GM12878 (cell line): ENCODE measurements at regions not wholly inside any gene's neighbourhood (a gene's known extent, or its start where the extent isn't known, plus 50 kb on each side); places are given as distances from the start of the nearest gene placed in this dataset.

Source experiments
- ATAC-seq: fragments of 200-7000 bp; cut with Tn5 transposase; 3 replicates; pipeline ENCODE4 v1.9.1; 2020; ENCODE audit warnings: mild to moderate bottlenecking, moderate library complexity
- BruUV-seq: library from RNA; stranded (reverse); fragments of 400-500 nt; replicated peaks from 2 replicates; lab custom pipeline; 2021; lab: Mats Ljungman, UMichigan
- CTCF ChIA-PET: fragments of 300-600 bp; sonication (Branson Sonifier 250); formaldehyde crosslinking; extraction: SDS; loops from one replicate; lab custom pipeline; 2021; ENCODE audit warnings: inconsistent platforms; lab: Yijun Ruan, JAX
- POLR2A ChIA-PET: fragments of 350-600 bp; formaldehyde crosslinking; extraction: SDS; loops from one replicate; lab custom pipeline; 2021; ENCODE audit warnings: inconsistent platforms; lab: Charles Lee
- RAD21 ChIA-PET: fragments of 300-600 bp; sonication (Branson Sonifier 250); formaldehyde crosslinking; loops from one replicate; lab custom pipeline; 2023; ENCODE audit warnings: antibody characterized with exemption; ENCODE audit not compliant: unreplicated experiment; lab: Charles Lee
- SMC1A ChIA-PET: fragments of 300-600 bp; sonication (Branson Sonifier 250); formaldehyde crosslinking; loops from one replicate; lab custom pipeline; 2023; ENCODE audit not compliant: unreplicated experiment, uncharacterized antibody; lab: Charles Lee
- DNase-seq: peaks from one replicate; pipeline ENCODE4 v3.0.0-alpha.2; 2011; ENCODE audit warnings: low read depth, low spot score
- FAIRE-seq: peaks from 3 replicates; lab custom pipeline; 2011; peaks lifted over from hg19 to GRCh38; lab: Jason Lieb, UNC
- H2AFZ ChIP-seq: 2 replicates; pipeline ENCODE4 v1.6.0; 2011; ENCODE audit warnings: low read depth, low read length, control low read depth; ENCODE audit not compliant: control insufficient read depth
- H3K27ac ChIP-seq: 2 replicates; pipeline ENCODE4 v1.5.1; 2011; ENCODE audit warnings: control low read depth; ENCODE audit not compliant: control insufficient read depth, insufficient read depth
- H3K27me3 ChIP-seq, 2 experiments: replicated peaks in 1 of 2; 2 replicates each; pipeline versions ENCODE4 v1.6.0 to v1.6.1; 2011; ENCODE audit warnings: low read length in 1 of 2; ENCODE audit not compliant: control insufficient read depth in 2 of 2, insufficient read depth in 2 of 2
- H3K36me3 ChIP-seq, 2 experiments: 2 replicates each; pipeline ENCODE4 v1.5.1; 2011; ENCODE audit warnings: low read length in 1 of 2; ENCODE audit not compliant: control insufficient read depth in 2 of 2, insufficient read depth in 2 of 2
- H3K4me1 ChIP-seq: 2 replicates; pipeline ENCODE4 v1.6.1; 2011; ENCODE audit warnings: mild to moderate bottlenecking, low read length, moderate library complexity, mixed read lengths; ENCODE audit not compliant: control insufficient read depth, insufficient read depth
- H3K4me2 ChIP-seq: 2 replicates; pipeline ENCODE4 v1.6.0; 2011; ENCODE audit warnings: control low read depth; ENCODE audit not compliant: control insufficient read depth, insufficient read depth
- H3K4me3 ChIP-seq: fragments of 200-600 bp; sonication (generic); 2 replicates; pipeline ENCODE4 v1.5.1; 2016
- H3K79me2 ChIP-seq: 2 replicates; pipeline ENCODE4 v1.6.0; 2011; ENCODE audit warnings: low read length; ENCODE audit not compliant: control insufficient read depth, insufficient read depth
- H3K9ac ChIP-seq: 2 replicates; pipeline ENCODE4 v1.8.0; 2011; ENCODE audit warnings: low read length, control low read depth, mixed read lengths; ENCODE audit not compliant: control insufficient read depth, insufficient read depth
- H3K9me3 ChIP-seq: replicated peaks from 3 replicates; pipeline ENCODE4 v1.5.1; 2011; ENCODE audit warnings: mild to moderate bottlenecking, low read length; ENCODE audit not compliant: control insufficient read depth, insufficient read depth
- H4K20me1 ChIP-seq: 2 replicates; pipeline ENCODE4 v1.6.0; 2011; ENCODE audit not compliant: control insufficient read depth, insufficient read depth
- ASH2L ChIP-seq: fragments of 300-600, 200-600 bp; sonication (generic); IDR thresholded peaks from 2 replicates; pipeline ENCODE4 v1.6.1; 2017; ENCODE audit warnings: low read depth, mild to moderate bottlenecking, borderline replicate concordance
- CBFB ChIP-seq: IDR thresholded peaks from 2 replicates; pipeline ENCODE4 v1.6.1; 2016; ENCODE audit warnings: antibody characterized with exemption, low read depth
- MTA2 ChIP-seq: fragments of 450-650 bp; IDR thresholded peaks from 2 replicates; pipeline ENCODE4 v1.6.1; 2016; ENCODE audit warnings: low read depth, mild to moderate bottlenecking, moderate library complexity
- MYC ChIP-seq: IDR thresholded peaks from 2 replicates; pipeline ENCODE4 v1.6.1; 2011; ENCODE audit warnings: mild to moderate bottlenecking, low read length, moderate library complexity, inconsistent platforms; ENCODE audit not compliant: insufficient read depth, insufficient replicate concordance, insufficient read length, severe bottlenecking
- PML ChIP-seq: IDR thresholded peaks from 2 replicates; pipeline ENCODE4 v1.6.1; 2012; ENCODE audit warnings: low read length, inconsistent platforms
- RAD51 ChIP-seq: fragments of 450-650 bp; IDR thresholded peaks from 2 replicates; pipeline ENCODE4 v1.6.1; 2016; ENCODE audit warnings: moderate library complexity, mild to moderate bottlenecking, inconsistent platforms
- RB1 ChIP-seq: fragments of 450-650 bp; formaldehyde crosslinking; IDR thresholded peaks from 2 replicates; pipeline ENCODE4 v1.6.1; 2017; ENCODE audit warnings: mild to moderate bottlenecking, borderline replicate concordance
- WGBS: methylation state at CpG from one replicate; pipeline ENCODE4 v1.1.6; 2016; ENCODE audit warnings: low lambda C conversion rate; ENCODE audit not compliant: insufficient replicate concordance, insufficient coverage; ENCODE audit errors: missing lambda C conversion rate; 5-methylcytosine and 5-hydroxymethylcytosine counted together
- in situ Hi-C: fragments of 300-500 bp; cut with MboI; formaldehyde crosslinking; loops from 9 replicates; pipeline ENCODE4 v1.14.3; 2018; ENCODE audit warnings: mixed read lengths
- intact Hi-C: fragments of 100-400 bp; cut with micrococcal nuclease; formaldehyde crosslinking; loops from one replicate; pipeline ENCODE4 v1.14.2; 2022; ENCODE audit not compliant: unreplicated experiment
- TF ChIP-seq, protein P1 (sequence below): IDR thresholded peaks from 2 replicates; pipeline ENCODE4 v1.6.1; 2012; ENCODE audit warnings: improper control_type of control experiment, low read depth, low read length; ENCODE audit not compliant: insufficient replicate concordance
- TF ChIP-seq, protein P2 (sequence below): fragments of 450-650 bp; IDR thresholded peaks from 2 replicates; pipeline ENCODE4 v1.6.1; 2016; ENCODE audit warnings: mild to moderate bottlenecking

DNA sequence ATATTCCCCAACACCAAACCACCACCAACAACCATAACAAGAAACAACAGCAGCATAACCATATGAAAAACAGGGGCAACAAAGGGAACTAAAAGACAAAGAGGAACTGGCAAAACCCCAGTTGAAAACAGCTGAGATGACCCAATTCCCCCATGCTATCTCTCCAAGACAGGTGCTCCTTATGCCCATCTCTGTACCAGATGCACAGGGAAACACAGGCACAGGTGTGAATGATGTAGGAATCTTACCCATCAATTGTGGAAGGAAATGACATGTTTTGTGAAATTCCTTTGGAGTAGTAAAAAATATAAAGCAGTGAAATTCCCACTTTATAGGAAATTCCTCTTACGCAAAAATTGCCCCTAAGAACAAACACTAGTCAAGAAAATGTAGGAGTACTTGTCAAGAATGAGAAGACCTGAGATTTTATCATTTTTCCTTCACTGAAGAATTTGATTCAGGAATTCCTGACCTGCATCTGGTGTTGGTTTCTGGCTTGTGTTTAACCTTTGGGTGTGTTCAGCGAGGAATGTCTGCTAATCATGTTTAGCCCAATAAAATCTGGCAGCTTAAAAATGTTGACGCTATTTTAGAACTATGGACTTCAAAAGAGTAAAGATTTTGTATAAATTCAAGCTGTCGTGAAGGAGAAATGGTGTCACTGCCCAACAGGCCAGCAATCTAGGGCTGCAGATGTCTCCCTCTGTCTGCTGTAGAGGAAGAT, 67.7 kb upstream of the ARHGAP28 start:
- Histone ChIP-seq H3K36me3 (no peaks in the 10 kb centered on the region), H3K4me1 (no peaks in the 10 kb centered on the region), H3K9ac (no peak overlapping the region), H3K27ac (no peak overlapping the region), H3K27me3 (no peaks in the 10 kb centered on the region), H3K4me2 (no peak overlapping the region), H2AFZ (no peak overlapping the region), H3K79me2 (no peaks in the 10 kb centered on the region), H3K4me3 (no peak overlapping the region), H4K20me1 (no peaks in the 10 kb centered on the region), H3K9me3 (no peaks in the 10 kb centered on the region)
- SMC1A ChIA-PET, result interaction anchor here (0.6 kb wide), 1 partner anchor 8 kb away, joined by 3 read pairs; no protein-coding TSS in a partner anchor
- in situ Hi-C loops, result no loop called here
- ATAC-seq, result no peak
- CTCF ChIA-PET, result no interaction called here
- WGBS, result 4% methylated on average over 4 of the region's 4 CpGs
- POLR2A ChIA-PET, result no interaction called here
- RAD21 ChIA-PET, result no interaction called here
- intact Hi-C loops, result no loop called here
- FAIRE-seq, result no peak
- TF ChIP-seq RAD51, result no peak
- TF ChIP-seq, protein P1, sequence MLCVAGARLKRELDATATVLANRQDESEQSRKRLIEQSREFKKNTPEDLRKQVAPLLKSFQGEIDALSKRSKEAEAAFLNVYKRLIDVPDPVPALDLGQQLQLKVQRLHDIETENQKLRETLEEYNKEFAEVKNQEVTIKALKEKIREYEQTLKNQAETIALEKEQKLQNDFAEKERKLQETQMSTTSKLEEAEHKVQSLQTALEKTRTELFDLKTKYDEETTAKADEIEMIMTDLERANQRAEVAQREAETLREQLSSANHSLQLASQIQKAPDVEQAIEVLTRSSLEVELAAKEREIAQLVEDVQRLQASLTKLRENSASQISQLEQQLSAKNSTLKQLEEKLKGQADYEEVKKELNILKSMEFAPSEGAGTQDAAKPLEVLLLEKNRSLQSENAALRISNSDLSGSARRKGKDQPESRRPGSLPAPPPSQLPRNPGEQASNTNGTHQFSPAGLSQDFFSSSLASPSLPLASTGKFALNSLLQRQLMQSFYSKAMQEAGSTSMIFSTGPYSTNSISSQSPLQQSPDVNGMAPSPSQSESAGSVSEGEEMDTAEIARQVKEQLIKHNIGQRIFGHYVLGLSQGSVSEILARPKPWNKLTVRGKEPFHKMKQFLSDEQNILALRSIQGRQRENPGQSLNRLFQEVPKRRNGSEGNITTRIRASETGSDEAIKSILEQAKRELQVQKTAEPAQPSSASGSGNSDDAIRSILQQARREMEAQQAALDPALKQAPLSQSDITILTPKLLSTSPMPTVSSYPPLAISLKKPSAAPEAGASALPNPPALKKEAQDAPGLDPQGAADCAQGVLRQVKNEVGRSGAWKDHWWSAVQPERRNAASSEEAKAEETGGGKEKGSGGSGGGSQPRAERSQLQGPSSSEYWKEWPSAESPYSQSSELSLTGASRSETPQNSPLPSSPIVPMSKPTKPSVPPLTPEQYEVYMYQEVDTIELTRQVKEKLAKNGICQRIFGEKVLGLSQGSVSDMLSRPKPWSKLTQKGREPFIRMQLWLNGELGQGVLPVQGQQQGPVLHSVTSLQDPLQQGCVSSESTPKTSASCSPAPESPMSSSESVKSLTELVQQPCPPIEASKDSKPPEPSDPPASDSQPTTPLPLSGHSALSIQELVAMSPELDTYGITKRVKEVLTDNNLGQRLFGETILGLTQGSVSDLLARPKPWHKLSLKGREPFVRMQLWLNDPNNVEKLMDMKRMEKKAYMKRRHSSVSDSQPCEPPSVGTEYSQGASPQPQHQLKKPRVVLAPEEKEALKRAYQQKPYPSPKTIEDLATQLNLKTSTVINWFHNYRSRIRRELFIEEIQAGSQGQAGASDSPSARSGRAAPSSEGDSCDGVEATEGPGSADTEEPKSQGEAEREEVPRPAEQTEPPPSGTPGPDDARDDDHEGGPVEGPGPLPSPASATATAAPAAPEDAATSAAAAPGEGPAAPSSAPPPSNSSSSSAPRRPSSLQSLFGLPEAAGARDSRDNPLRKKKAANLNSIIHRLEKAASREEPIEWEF, result no peak
- TF ChIP-seq MYC, result no peak
- TF ChIP-seq, protein P2, sequence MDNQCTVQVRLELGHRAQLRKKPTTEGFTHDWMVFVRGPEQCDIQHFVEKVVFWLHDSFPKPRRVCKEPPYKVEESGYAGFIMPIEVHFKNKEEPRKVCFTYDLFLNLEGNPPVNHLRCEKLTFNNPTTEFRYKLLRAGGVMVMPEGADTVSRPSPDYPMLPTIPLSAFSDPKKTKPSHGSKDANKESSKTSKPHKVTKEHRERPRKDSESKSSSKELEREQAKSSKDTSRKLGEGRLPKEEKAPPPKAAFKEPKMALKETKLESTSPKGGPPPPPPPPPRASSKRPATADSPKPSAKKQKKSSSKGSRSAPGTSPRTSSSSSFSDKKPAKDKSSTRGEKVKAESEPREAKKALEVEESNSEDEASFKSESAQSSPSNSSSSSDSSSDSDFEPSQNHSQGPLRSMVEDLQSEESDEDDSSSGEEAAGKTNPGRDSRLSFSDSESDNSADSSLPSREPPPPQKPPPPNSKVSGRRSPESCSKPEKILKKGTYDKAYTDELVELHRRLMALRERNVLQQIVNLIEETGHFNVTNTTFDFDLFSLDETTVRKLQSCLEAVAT, result no peak
- TF ChIP-seq PML, result no peak
- no peak for TF ChIP-seq MTA2
- no peak for TF ChIP-seq CBFB
- no peak for TF ChIP-seq ASH2L
- no peak for TF ChIP-seq RB1
- no peak for DNase-seq
- BruUV-seq, result no TSS peak
